MM.1S (cell line): ENCODE measurements at regions not wholly inside any gene's neighbourhood (a gene's known extent, or its start where the extent isn't known, plus 50 kb on each side); places are given as distances from the start of the nearest gene placed in this dataset.

Experiments
- DNase-seq: peaks from one replicate; pipeline ENCODE4 v3.0.0-alpha.2; 2015
- H2AFZ ChIP-seq: fragments of 300-600 bp; sonication (generic); 2 replicates; pipeline ENCODE4 v1.6.0; 2016; ENCODE audit warnings: antibody characterized with exemption, low read length
- H3F3A ChIP-seq: fragments of 300-600 bp; sonication (generic); 2 replicates; pipeline ENCODE4 v1.6.1; 2016; ENCODE audit warnings: mild to moderate bottlenecking, antibody characterized with exemption, low read length, moderate library complexity, mixed read lengths; ENCODE audit not compliant: insufficient read depth
- H3K27ac ChIP-seq: fragments of 300-600 bp; sonication (generic); 2 replicates; pipeline ENCODE4 v1.5.1; 2016; ENCODE audit warnings: mild to moderate bottlenecking, low read length
- H3K27me3 ChIP-seq: fragments of 300-600 bp; sonication (generic); replicated peaks from 2 replicates; pipeline ENCODE4 v1.6.0; 2016; ENCODE audit warnings: low read length; ENCODE audit not compliant: insufficient read depth
- H3K36me3 ChIP-seq: fragments of 300-600 bp; sonication (generic); replicated peaks from 2 replicates; pipeline ENCODE4 v1.6.1; 2016; ENCODE audit warnings: mild to moderate bottlenecking, low read length, mixed read lengths; ENCODE audit not compliant: insufficient read depth
- H3K4me1 ChIP-seq: fragments of 300-600 bp; sonication (generic); 2 replicates; pipeline ENCODE4 v1.6.1; 2016; ENCODE audit warnings: low read length, mixed read lengths
- H3K4me2 ChIP-seq: fragments of 300-600 bp; sonication (generic); 2 replicates; pipeline ENCODE4 v1.6.0; 2016; ENCODE audit warnings: low read depth, low read length
- H3K4me3 ChIP-seq: fragments of 300-600 bp; sonication (generic); 2 replicates; pipeline ENCODE4 v1.5.1; 2016; ENCODE audit warnings: low read length, mixed read lengths
- H3K79me2 ChIP-seq: fragments of 300-600 bp; sonication (generic); 2 replicates; pipeline ENCODE4 v1.6.1; 2016; ENCODE audit warnings: mixed run types, low read length, mixed read lengths
- H3K9ac ChIP-seq: fragments of 300-600 bp; sonication (generic); 2 replicates; pipeline ENCODE4 v1.6.1; 2016; ENCODE audit warnings: low read length, mixed read lengths
- H3K9me2 ChIP-seq: fragments of 300-600 bp; sonication (generic); replicated peaks from 2 replicates; pipeline ENCODE4 v1.6.1; 2016; ENCODE audit warnings: mild to moderate bottlenecking, low read length, mixed read lengths; ENCODE audit not compliant: insufficient read depth
- H3K9me3 ChIP-seq: fragments of 300-600 bp; sonication (generic); replicated peaks from 2 replicates; pipeline ENCODE4 v1.6.1; 2016; ENCODE audit warnings: mild to moderate bottlenecking, low read length, mixed read lengths; ENCODE audit not compliant: insufficient read depth
- H4K20me1 ChIP-seq: fragments of 300-600 bp; sonication (generic); 2 replicates; pipeline ENCODE4 v1.6.1; 2016; ENCODE audit warnings: mild to moderate bottlenecking, low read length, moderate library complexity, mixed read lengths; ENCODE audit not compliant: insufficient read depth
- EZH2 ChIP-seq: fragments of 300-600 bp; sonication (generic); optimal IDR thresholded peaks from 2 replicates; pipeline ENCODE3; 2017; ENCODE audit warnings: low read depth, mild to moderate bottlenecking, antibody characterized with exemption, low read length, mixed read lengths
- EZH2phosphoT487 ChIP-seq: fragments of 300-600 bp; sonication (generic); IDR thresholded peaks from 2 replicates; pipeline ENCODE4 v1.6.1; 2018; ENCODE audit warnings: antibody characterized with exemption, low read length
- TF ChIP-seq, protein P1 (sequence below): fragments of 300-600 bp; sonication (generic); IDR thresholded peaks from 2 replicates; pipeline ENCODE4 v1.5.1; 2016; ENCODE audit warnings: antibody characterized with exemption, low read length, mixed read lengths

DNA sequence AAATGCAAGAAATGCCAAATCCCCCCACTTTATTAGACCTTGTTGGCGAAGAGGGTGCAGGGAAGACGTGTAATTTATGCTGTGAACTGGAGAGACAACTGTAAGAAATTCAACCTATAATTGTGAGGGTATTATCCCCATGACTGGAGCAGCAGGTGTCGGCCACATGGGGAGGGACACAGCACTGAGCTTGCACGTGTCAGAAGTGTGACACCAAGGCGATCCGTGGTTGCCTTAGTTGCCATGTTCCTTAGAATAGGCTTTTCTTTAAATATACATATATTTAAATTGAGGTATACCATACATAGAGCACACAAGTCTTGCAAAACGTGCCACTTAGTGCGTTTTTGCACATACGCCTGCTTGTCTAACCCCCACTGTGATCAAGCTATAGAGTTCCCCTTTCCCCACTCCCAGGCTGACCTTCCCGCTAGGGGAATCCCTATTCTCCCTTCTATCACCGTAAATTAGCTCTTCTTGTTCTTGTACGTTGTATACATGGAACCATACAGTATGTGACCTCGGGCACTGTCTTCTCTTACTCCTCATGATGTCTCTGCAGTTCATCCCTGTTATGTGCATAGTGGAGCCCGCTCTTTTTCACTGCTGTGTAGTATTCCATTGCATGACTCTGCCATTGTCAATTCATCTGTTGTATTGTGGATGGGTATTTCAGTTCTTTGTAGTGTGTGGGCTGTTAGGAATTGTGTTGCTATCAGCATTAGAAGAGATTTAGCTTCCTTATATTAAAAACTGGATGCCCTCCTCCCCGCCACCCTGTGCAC is 81.6 kb upstream of the PMEPA1 start:
- no peak for TF ChIP-seq EZH2phosphoT487
- no peak for TF ChIP-seq EZH2
- TF ChIP-seq, protein P1, sequence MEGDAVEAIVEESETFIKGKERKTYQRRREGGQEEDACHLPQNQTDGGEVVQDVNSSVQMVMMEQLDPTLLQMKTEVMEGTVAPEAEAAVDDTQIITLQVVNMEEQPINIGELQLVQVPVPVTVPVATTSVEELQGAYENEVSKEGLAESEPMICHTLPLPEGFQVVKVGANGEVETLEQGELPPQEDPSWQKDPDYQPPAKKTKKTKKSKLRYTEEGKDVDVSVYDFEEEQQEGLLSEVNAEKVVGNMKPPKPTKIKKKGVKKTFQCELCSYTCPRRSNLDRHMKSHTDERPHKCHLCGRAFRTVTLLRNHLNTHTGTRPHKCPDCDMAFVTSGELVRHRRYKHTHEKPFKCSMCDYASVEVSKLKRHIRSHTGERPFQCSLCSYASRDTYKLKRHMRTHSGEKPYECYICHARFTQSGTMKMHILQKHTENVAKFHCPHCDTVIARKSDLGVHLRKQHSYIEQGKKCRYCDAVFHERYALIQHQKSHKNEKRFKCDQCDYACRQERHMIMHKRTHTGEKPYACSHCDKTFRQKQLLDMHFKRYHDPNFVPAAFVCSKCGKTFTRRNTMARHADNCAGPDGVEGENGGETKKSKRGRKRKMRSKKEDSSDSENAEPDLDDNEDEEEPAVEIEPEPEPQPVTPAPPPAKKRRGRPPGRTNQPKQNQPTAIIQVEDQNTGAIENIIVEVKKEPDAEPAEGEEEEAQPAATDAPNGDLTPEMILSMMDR = no peak

DNA sequence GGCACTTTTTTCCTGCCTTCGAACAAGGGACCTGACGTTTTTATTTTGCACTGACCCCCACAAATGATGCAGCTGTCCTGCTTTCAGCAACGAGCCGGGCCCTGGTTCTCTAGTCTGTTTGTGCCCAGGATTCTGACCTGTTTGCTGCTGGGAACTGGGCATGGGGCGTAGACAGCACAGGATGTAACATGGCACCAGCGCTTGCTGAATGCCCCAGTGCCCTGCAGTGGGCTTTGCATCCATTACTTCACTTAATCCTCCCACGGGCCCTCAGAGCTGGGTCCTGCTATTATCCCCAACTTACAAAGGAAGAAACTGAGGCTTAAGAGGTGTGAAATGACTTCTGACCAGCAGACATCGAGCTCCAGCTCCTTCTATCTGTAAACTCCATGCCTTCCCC is 80.4 kb upstream of the PMEPA1 start:
- peaks cover 78% of the 10 kb centered on the region for H3K27me3 ChIP-seq
- H3K4me2 ChIP-seq = no peak overlapping the region
- H3K79me2 ChIP-seq = no peaks in the 10 kb centered on the region
- no peak overlapping the region for H2AFZ ChIP-seq
- H3K36me3 ChIP-seq = no peaks in the 10 kb centered on the region
- H4K20me1 ChIP-seq = no peaks in the 10 kb centered on the region
- H3K4me1 ChIP-seq = no peaks in the 10 kb centered on the region
- H3K4me3 ChIP-seq = no peak overlapping the region
- TF ChIP-seq EZH2phosphoT487 (no peak), EZH2 (no peak)
- H3K9me2 ChIP-seq = no peaks in the 10 kb centered on the region
- H3F3A ChIP-seq = no peaks in the 10 kb centered on the region
- no peak overlapping the region for H3K27ac ChIP-seq
- no peak for DNase-seq
- H3K9me3 ChIP-seq = no peaks in the 10 kb centered on the region
- H3K9ac ChIP-seq = no peak overlapping the region

More for the DNA sequence above, 81.6 kb upstream of the PMEPA1 start:
- H3K9ac ChIP-seq = no peak overlapping the region
- H3K27me3 ChIP-seq = peaks cover 75% of the 10 kb centered on the region
- no peaks in the 10 kb centered on the region for H4K20me1 ChIP-seq
- H3K9me3 ChIP-seq = no peaks in the 10 kb centered on the region
- DNase-seq = no peak
- no peaks in the 10 kb centered on the region for H3K36me3 ChIP-seq
- no peak overlapping the region for H3K27ac ChIP-seq
- no peaks in the 10 kb centered on the region for H3K9me2 ChIP-seq
- no peak overlapping the region for H3K4me3 ChIP-seq
- no peaks in the 10 kb centered on the region for H3K79me2 ChIP-seq
- H2AFZ ChIP-seq = no peak overlapping the region
- H3F3A ChIP-seq = no peaks in the 10 kb centered on the region
- H3K4me1 ChIP-seq = no peaks in the 10 kb centered on the region
- H3K4me2 ChIP-seq = no peak overlapping the region

DNA sequence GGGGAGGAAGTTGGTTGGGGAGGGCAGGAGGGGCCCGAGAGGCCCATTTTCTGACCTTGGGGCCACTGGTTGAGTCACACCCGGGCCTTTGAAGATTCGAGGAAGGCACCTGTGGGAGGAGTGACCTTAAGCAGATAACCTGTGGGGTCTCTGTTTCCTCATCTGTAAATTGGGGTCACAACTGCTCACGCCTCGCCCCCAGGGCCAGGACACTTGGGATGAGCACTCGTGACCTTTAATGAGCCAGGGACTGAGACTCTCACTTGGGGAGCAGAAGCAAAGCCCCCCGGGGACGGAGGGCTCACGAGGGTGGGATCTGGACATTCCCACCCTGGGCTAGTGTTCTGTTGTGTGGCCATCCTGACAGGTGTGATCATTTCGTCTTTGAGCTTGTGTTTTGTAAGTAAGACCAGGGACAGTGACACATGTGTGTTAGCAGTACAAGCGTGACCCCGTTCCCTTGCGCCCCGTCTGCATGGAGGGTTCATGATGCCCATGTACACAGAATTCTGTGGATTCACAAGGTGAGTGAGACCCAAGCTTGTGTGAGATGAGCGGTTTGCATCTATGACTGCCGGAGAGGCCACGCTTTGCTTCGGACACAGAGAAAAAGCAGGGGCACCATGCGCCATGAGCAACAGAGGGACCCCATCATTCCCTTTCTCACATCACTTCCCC is 79.3 kb upstream of the PMEPA1 start:
- DNase-seq = no peak
- no peak overlapping the region for H2AFZ ChIP-seq
- no peak overlapping the region for H3K27ac ChIP-seq
- TF ChIP-seq EZH2 (no peak), EZH2phosphoT487 (no peak)
- TF ChIP-seq, protein P1 = no peak
- H3K79me2 ChIP-seq = no peaks in the 10 kb centered on the region
- H3K9me2 ChIP-seq = no peaks in the 10 kb centered on the region
- H3K4me3 ChIP-seq = no peak overlapping the region
- H3K36me3 ChIP-seq = no peaks in the 10 kb centered on the region
- no peaks in the 10 kb centered on the region for H3F3A ChIP-seq
- H3K9ac ChIP-seq = no peak overlapping the region
- no peaks in the 10 kb centered on the region for H3K9me3 ChIP-seq
- no peaks in the 10 kb centered on the region for H4K20me1 ChIP-seq
- H3K4me1 ChIP-seq = no peaks in the 10 kb centered on the region
- H3K4me2 ChIP-seq = no peak overlapping the region
- peaks cover 78% of the 10 kb centered on the region for H3K27me3 ChIP-seq
